HCT116 (cell line): ENCODE measurements at regions not wholly inside any gene's neighbourhood (a gene's known extent, or its start where the extent isn't known, plus 50 kb on each side); places are given as distances from the start of the nearest gene placed in this dataset.

Experiments used
- ATAC-seq: fragments of 200-7000 bp; cut with Tn5 transposase; 2 replicates; pipeline ENCODE4 v1.9.1; 2020; ENCODE audit warnings: mild to moderate bottlenecking, moderate library complexity
- BruUV-seq: library from RNA; stranded (reverse); fragments of 400-500 nt; replicated peaks from 2 replicates; lab custom pipeline; 2021; lab: Mats Ljungman, UMichigan
- CTCF ChIA-PET: fragments of 300-600 bp; sonication (Branson Sonifier 250); formaldehyde crosslinking; loops from one replicate; lab custom pipeline; 2021; ENCODE audit warnings: antibody characterized with exemption; lab: Charles Lee
- POLR2A ChIA-PET: fragments of 300-600, 350-600 bp; sonication (Branson Sonifier 250); formaldehyde crosslinking; loops from one replicate; lab custom pipeline; 2021; ENCODE audit warnings: antibody characterized with exemption; lab: Charles Lee
- RAD21 ChIA-PET, 2 experiments: fragments of 300-600 bp; sonication (Branson Sonifier 250); formaldehyde crosslinking; loops; one replicate each; lab custom pipeline; 2023; ENCODE audit warnings: low total read pairs in 2 of 2; ENCODE audit not compliant: uncharacterized antibody in 2 of 2, unreplicated experiment in 2 of 2, low non-redundant PET in 1 of 2; lab: Charles Lee
- DNase-seq: peaks from one replicate; pipeline ENCODE4 v3.0.0-alpha.2; 2010; ENCODE audit warnings: low read depth, low spot score
- H2AFZ ChIP-seq: fragments of 200-600 bp; shearing (Covaris generic), sonication (generic); 2 replicates; pipeline ENCODE4 v1.6.1; 2017; ENCODE audit warnings: low read depth, mixed run types, mixed read lengths, antibody characterized with exemption, low read length; ENCODE audit not compliant: poor library complexity, severe bottlenecking
- H3K27ac ChIP-seq: 2 replicates; pipeline ENCODE4 v1.5.1; 2012; ENCODE audit warnings: low read depth, low read length
- H3K27me3 ChIP-seq: fragments of 200-600 bp; sonication (generic); 2 replicates; pipeline ENCODE4 v1.6.1; 2016; ENCODE audit warnings: mixed run types, low read length, mixed read lengths; ENCODE audit not compliant: insufficient read depth
- H3K36me3 ChIP-seq, 2 experiments: fragments of 200-500 bp in 1 of 2; fragments of 200-600 bp in 1 of 2; sonication (Bioruptor generic) in 1 of 2; sonication (generic) in 1 of 2; 2 replicates each; pipeline versions ENCODE4 v1.5.1 to v1.6.1; 2014 to 2016; ENCODE audit warnings: low read length in 2 of 2, inconsistent platforms in 1 of 2, mixed read lengths in 1 of 2, mixed run types in 1 of 2; ENCODE audit not compliant: insufficient read depth in 2 of 2, control insufficient read depth in 1 of 2
- H3K4me1 ChIP-seq, 2 experiments: fragments of 200-600 bp in 1 of 2; sonication (generic) in 1 of 2; 2 replicates each; pipeline versions ENCODE4 v1.5.1 to v1.6.1; 2012 to 2017; ENCODE audit warnings: low read length in 2 of 2, inconsistent platforms in 1 of 2, mild to moderate bottlenecking in 1 of 2, mixed read lengths in 1 of 2, mixed run types in 1 of 2, moderate library complexity in 1 of 2; ENCODE audit not compliant: insufficient read depth in 2 of 2, control insufficient read depth in 1 of 2
- H3K4me2 ChIP-seq: fragments of 200-600 bp; sonication (generic); 2 replicates; pipeline ENCODE4 v1.6.1; 2017; ENCODE audit warnings: mixed run types, low read length, mixed read lengths
- H3K4me3 ChIP-seq, 2 experiments: fragments of 200-600 bp in 1 of 2; sonication (generic) in 1 of 2; replicated peaks in 1 of 2; 2 replicates each; pipeline ENCODE4 v1.5.1; 2011 to 2016; ENCODE audit warnings: low read length in 2 of 2, control low read depth in 1 of 2, low read depth in 1 of 2, mild to moderate bottlenecking in 1 of 2, mixed read lengths in 1 of 2, mixed run types in 1 of 2
- H3K79me2 ChIP-seq: fragments of 200-600 bp; sonication (generic); 2 replicates; pipeline ENCODE4 v1.6.1; 2017; ENCODE audit warnings: mild to moderate bottlenecking, mixed run types, low read length, moderate library complexity, mixed read lengths; ENCODE audit not compliant: insufficient read depth
- H3K9ac ChIP-seq: fragments of 200-600 bp; sonication (generic); 2 replicates; pipeline ENCODE4 v1.6.1; 2016; ENCODE audit warnings: low read length, mixed read lengths
- H3K9me2 ChIP-seq: fragments of 200-600 bp; sonication (generic), shearing (Covaris generic); 2 replicates; pipeline ENCODE4 v1.6.1; 2017; ENCODE audit warnings: mixed run types, mild to moderate bottlenecking, moderate library complexity; ENCODE audit not compliant: insufficient read depth
- H3K9me3 ChIP-seq, 2 experiments: fragments of 200-500 bp in 1 of 2; fragments of 200-600 bp in 1 of 2; sonication (Bioruptor generic) in 1 of 2; sonication (generic) in 1 of 2; 2 replicates each; pipeline ENCODE4 v1.6.1; 2014 to 2017; ENCODE audit warnings: low read length in 2 of 2, mixed read lengths in 2 of 2, inconsistent platforms in 1 of 2, low read depth in 1 of 2, mild to moderate bottlenecking in 1 of 2, mixed run types in 1 of 2, moderate library complexity in 1 of 2; ENCODE audit not compliant: control insufficient read depth in 1 of 2, insufficient read depth in 1 of 2
- H4K20me1 ChIP-seq: fragments of 200-600 bp; sonication (generic), shearing (Covaris generic); 2 replicates; pipeline ENCODE4 v1.6.1; 2017; ENCODE audit warnings: mixed run types, mild to moderate bottlenecking, moderate library complexity; ENCODE audit not compliant: insufficient read depth
- CEBPB ChIP-seq: IDR thresholded peaks from 2 replicates; pipeline ENCODE4 v1.6.1; 2012; ENCODE audit warnings: low read depth
- EGR1 ChIP-seq: IDR thresholded peaks from 2 replicates; pipeline ENCODE4 v1.6.1; 2012; ENCODE audit warnings: low read depth
- EZH2 ChIP-seq: fragments of 200-600 bp; sonication (generic); IDR thresholded peaks from 2 replicates; pipeline ENCODE4 v1.6.1; 2017; ENCODE audit warnings: antibody characterized with exemption, mixed run types
- EZH2phosphoT487 ChIP-seq: fragments of 200-600 bp; IDR thresholded peaks from 2 replicates; pipeline ENCODE4 v1.6.1; 2018; ENCODE audit warnings: antibody characterized with exemption, borderline replicate concordance
- FOSL1 ChIP-seq: IDR thresholded peaks from 2 replicates; pipeline ENCODE4 v1.6.1; 2012; ENCODE audit warnings: low read depth
- JUND ChIP-seq: IDR thresholded peaks from 2 replicates; pipeline ENCODE4 v1.6.1; 2012
- POLR2A ChIP-seq: IDR thresholded peaks from 2 replicates; pipeline ENCODE4 v1.7.0; 2011; ENCODE audit warnings: borderline replicate concordance; ENCODE audit not compliant: insufficient read depth, insufficient read length; ENCODE audit errors: extremely low read depth
- SP1 ChIP-seq: IDR thresholded peaks from 2 replicates; pipeline ENCODE4 v1.6.1; 2012; ENCODE audit warnings: low read depth
- ZNF274 ChIP-seq: fragments of 200-500 bp; sonication (Bioruptor generic); IDR thresholded peaks from 2 replicates; pipeline ENCODE4 v1.6.1; 2014; ENCODE audit warnings: mild to moderate bottlenecking, low read depth, low read length, inconsistent platforms
- intact Hi-C: fragments of 100-400 bp; cut with micrococcal nuclease; formaldehyde crosslinking; loops from 2 replicates; pipeline ENCODE4 v1.10.0; 2022
- TF ChIP-seq, protein P1 (sequence below): IDR thresholded peaks from 2 replicates; pipeline ENCODE4 v1.6.1; 2012; ENCODE audit warnings: low read depth
- TF ChIP-seq, protein P2 (sequence below), 3 experiments: fragments of 200-600 bp in 1 of 3; sonication (generic) in 1 of 3; IDR thresholded peaks in 2 of 3; conservative IDR thresholded peaks in 1 of 3; 2 replicates each; pipeline ENCODE4 v1.5.1; 2012 to 2017; ENCODE audit warnings: low read depth in 2 of 3, low read length in 2 of 3, antibody characterized with exemption in 1 of 3, borderline replicate concordance in 1 of 3, control low read depth in 1 of 3, mild to moderate bottlenecking in 1 of 3, mixed read lengths in 1 of 3, mixed run types in 1 of 3, moderate library complexity in 1 of 3; ENCODE audit not compliant: insufficient read depth in 1 of 3

DNA sequence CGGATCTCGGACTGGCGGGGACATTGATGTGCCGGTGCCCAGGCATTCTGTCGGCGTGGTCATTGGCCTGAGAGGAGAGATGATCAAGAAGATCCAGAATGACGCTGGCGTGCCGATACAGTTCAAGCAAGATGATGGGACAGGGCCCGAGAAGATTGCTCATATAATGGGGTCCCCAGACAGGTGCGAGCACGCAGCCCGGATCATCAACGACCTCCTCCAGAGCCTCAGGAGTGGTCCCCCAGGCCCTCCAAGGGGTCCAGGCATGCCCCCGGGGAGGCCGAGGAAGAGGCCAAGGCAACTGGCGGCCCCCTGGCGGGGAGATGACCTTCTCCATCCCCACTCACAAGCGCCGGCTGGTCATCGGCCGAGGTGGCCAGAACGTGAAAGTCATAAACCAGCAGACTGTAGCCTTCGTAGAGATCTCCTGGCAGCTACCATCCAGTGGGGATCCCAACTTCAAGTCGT is 106.5 kb upstream of the MTAP start:
- Histone ChIP-seq H3K4me1 (peaks cover 35 to 40% of the 10 kb centered on the region in 2 experiments), H3K27me3 (no peaks in the 10 kb centered on the region), H3K4me3 (no peak overlapping the region), H3K4me2 (no peak overlapping the region), H3K27ac (peak overlapping the region; percentile 99), H3K9me3 (peaks cover 5 to 17% of the 10 kb centered on the region in 2 experiments; a peak in 1 of 4 replicates), H3K36me3 (no peaks in the 10 kb centered on the region; a peak in 1 of 4 replicates), H4K20me1 (no peaks in the 10 kb centered on the region), H3K79me2 (peaks cover 13% of the 10 kb centered on the region), H2AFZ (no peak overlapping the region), H3K9me2 (no peaks in the 10 kb centered on the region), H3K9ac (no peak overlapping the region)
- intact Hi-C loops: no loop called here
- CTCF ChIA-PET: no interaction called here
- TF ChIP-seq EZH2: no peak
- no peak for TF ChIP-seq ZNF274
- TF ChIP-seq JUND: no peak
- TF ChIP-seq CEBPB: no peak
- TF ChIP-seq, protein P1, sequence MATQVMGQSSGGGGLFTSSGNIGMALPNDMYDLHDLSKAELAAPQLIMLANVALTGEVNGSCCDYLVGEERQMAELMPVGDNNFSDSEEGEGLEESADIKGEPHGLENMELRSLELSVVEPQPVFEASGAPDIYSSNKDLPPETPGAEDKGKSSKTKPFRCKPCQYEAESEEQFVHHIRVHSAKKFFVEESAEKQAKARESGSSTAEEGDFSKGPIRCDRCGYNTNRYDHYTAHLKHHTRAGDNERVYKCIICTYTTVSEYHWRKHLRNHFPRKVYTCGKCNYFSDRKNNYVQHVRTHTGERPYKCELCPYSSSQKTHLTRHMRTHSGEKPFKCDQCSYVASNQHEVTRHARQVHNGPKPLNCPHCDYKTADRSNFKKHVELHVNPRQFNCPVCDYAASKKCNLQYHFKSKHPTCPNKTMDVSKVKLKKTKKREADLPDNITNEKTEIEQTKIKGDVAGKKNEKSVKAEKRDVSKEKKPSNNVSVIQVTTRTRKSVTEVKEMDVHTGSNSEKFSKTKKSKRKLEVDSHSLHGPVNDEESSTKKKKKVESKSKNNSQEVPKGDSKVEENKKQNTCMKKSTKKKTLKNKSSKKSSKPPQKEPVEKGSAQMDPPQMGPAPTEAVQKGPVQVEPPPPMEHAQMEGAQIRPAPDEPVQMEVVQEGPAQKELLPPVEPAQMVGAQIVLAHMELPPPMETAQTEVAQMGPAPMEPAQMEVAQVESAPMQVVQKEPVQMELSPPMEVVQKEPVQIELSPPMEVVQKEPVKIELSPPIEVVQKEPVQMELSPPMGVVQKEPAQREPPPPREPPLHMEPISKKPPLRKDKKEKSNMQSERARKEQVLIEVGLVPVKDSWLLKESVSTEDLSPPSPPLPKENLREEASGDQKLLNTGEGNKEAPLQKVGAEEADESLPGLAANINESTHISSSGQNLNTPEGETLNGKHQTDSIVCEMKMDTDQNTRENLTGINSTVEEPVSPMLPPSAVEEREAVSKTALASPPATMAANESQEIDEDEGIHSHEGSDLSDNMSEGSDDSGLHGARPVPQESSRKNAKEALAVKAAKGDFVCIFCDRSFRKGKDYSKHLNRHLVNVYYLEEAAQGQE: no peak
- no peak for TF ChIP-seq POLR2A
- TF ChIP-seq FOSL1: no peak
- no peak for TF ChIP-seq EZH2phosphoT487
- TF ChIP-seq, protein P2, sequence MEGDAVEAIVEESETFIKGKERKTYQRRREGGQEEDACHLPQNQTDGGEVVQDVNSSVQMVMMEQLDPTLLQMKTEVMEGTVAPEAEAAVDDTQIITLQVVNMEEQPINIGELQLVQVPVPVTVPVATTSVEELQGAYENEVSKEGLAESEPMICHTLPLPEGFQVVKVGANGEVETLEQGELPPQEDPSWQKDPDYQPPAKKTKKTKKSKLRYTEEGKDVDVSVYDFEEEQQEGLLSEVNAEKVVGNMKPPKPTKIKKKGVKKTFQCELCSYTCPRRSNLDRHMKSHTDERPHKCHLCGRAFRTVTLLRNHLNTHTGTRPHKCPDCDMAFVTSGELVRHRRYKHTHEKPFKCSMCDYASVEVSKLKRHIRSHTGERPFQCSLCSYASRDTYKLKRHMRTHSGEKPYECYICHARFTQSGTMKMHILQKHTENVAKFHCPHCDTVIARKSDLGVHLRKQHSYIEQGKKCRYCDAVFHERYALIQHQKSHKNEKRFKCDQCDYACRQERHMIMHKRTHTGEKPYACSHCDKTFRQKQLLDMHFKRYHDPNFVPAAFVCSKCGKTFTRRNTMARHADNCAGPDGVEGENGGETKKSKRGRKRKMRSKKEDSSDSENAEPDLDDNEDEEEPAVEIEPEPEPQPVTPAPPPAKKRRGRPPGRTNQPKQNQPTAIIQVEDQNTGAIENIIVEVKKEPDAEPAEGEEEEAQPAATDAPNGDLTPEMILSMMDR (IDR thresholded peaks at IDR 0.05 in 2 of 3, conservative IDR thresholded peaks at IDR 0.05 in 1 of 3; ENCODE audit: borderline replicate concordance in 1 of 3, insufficient read depth in 1 of 3, low read depth in 2 of 3, low read length in 2 of 3): no peak
- no peak for TF ChIP-seq EGR1
- TF ChIP-seq SP1: no peak
- DNase-seq (no peak), ATAC-seq (no peak)
- RAD21 ChIA-PET: no interaction called here
- POLR2A ChIA-PET: interaction anchor here (0.6 kb wide), 1 partner anchor 83 kb away, joined by 3 read pairs; no protein-coding TSS in a partner anchor
- BruUV-seq: no TSS peak
